OCI-LY1 (cell line): ENCODE measurements at regions not wholly inside any gene's neighbourhood (a gene's known extent, or its start where the extent isn't known, plus 50 kb on each side); places are given as distances from the start of the nearest gene placed in this dataset.
"Not testable (repeated sequence)": the region's sequence is repeated elsewhere in the genome, so short reads cannot be mapped to it uniquely, and the experiment has no call there.

Experiments used
- H2AFZ ChIP-seq: fragments of 200-600 bp; sonication (generic), shearing (Covaris generic); 2 replicates; pipeline ENCODE4 v1.6.0; 2014; ENCODE audit warnings: antibody characterized with exemption, mild to moderate bottlenecking, low read length
- H3F3A ChIP-seq: fragments of 200-600 bp; sonication (generic), shearing (Covaris generic); 2 replicates; pipeline ENCODE4 v1.6.0; 2014; ENCODE audit warnings: mild to moderate bottlenecking, antibody characterized with exemption, low read length, moderate library complexity; ENCODE audit not compliant: insufficient read depth
- H3K27ac ChIP-seq: fragments of 200-600 bp; sonication (generic); 2 replicates; pipeline ENCODE4 v1.5.1; 2014; ENCODE audit warnings: low read length, mixed run types, mild to moderate bottlenecking, low read depth; ENCODE audit not compliant: poor library complexity, severe bottlenecking
- H3K27me3 ChIP-seq: fragments of 200-600 bp; sonication (generic); 2 replicates; pipeline ENCODE4 v1.6.0; 2014; ENCODE audit warnings: antibody characterized with exemption, mild to moderate bottlenecking, low read length, moderate library complexity; ENCODE audit not compliant: insufficient read depth
- H3K36me3 ChIP-seq: fragments of 200-600 bp; sonication (generic); 2 replicates; pipeline ENCODE4 v1.6.1; 2014; ENCODE audit warnings: mild to moderate bottlenecking, antibody characterized with exemption, low read length, moderate library complexity, mixed read lengths; ENCODE audit not compliant: insufficient read depth
- H3K4me1 ChIP-seq: fragments of 200-600 bp; sonication (generic); 2 replicates; pipeline ENCODE4 v1.5.1; 2014; ENCODE audit warnings: mild to moderate bottlenecking, low read length, moderate library complexity; ENCODE audit not compliant: insufficient read depth, severe bottlenecking
- H3K4me2 ChIP-seq: fragments of 200-600 bp; sonication (generic), shearing (Covaris generic); 2 replicates; pipeline ENCODE4 v1.6.1; 2014; ENCODE audit warnings: low read length
- H3K4me3 ChIP-seq: fragments of 200-600 bp; sonication (generic); 2 replicates; pipeline ENCODE4 v1.5.1; 2014; ENCODE audit warnings: low read length, low read depth, mild to moderate bottlenecking, mixed read lengths; ENCODE audit not compliant: poor library complexity, severe bottlenecking
- H3K79me2 ChIP-seq: fragments of 200-600 bp; shearing (Covaris generic); 2 replicates; pipeline ENCODE4 v1.6.1; 2016; ENCODE audit warnings: mixed run types, low read length, mixed read lengths; ENCODE audit not compliant: insufficient read depth
- H3K9ac ChIP-seq: fragments of 200-600 bp; sonication (generic), shearing (Covaris generic); 2 replicates; pipeline ENCODE4 v1.6.1; 2014; ENCODE audit warnings: mild to moderate bottlenecking, low read length, mixed read lengths
- H3K9me2 ChIP-seq: fragments of 200-600 bp; sonication (generic), shearing (Covaris generic); 2 replicates; pipeline ENCODE4 v1.6.1; 2014; ENCODE audit warnings: low read depth, mild to moderate bottlenecking, low read length, mixed read lengths
- H3K9me3 ChIP-seq: fragments of 200-600 bp; shearing (Covaris generic); 2 replicates; pipeline ENCODE4 v1.6.1; 2014; ENCODE audit warnings: low read length, mixed read lengths
- H4K20me1 ChIP-seq: fragments of 200-600 bp; sonication (generic), shearing (Covaris generic); 2 replicates; pipeline ENCODE4 v1.6.0; 2016; ENCODE audit warnings: mild to moderate bottlenecking, low read length; ENCODE audit not compliant: insufficient read depth
- CTCF ChIP-seq: fragments of 200-600 bp; sonication (generic), shearing (Covaris generic); IDR thresholded peaks from 2 replicates; pipeline ENCODE4 v1.5.1; 2017; ENCODE audit warnings: mild to moderate bottlenecking, antibody characterized with exemption, low read length, moderate library complexity, mixed read lengths
- EZH2 ChIP-seq: fragments of 200-600 bp; sonication (generic), shearing (Covaris generic); IDR thresholded peaks from 2 replicates; pipeline ENCODE4 v1.8.0; 2017; ENCODE audit warnings: borderline replicate concordance, mixed run types, mild to moderate bottlenecking, antibody characterized with exemption, low read length, moderate library complexity, mixed read lengths

DNA sequence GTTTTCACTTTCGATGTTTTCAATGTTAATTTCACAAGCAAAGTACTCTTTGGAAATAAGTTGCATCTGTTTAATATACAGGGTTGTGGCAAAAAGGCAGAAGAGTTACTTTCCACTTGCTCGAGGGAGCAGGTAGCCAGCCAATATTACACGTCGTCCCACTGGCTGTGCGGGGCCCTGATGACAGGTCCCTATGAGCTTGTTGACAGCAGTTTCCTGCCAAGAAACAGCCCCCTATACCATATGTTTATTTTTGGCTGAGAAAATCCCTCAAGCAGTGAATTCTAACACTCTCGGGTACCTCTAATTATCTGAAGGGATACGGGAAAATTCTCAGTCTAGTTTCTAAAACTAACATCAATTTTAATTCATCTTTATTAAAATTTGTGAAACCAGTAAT lies 116.8 kb upstream of the SGO1 start:
- no peaks in the 10 kb centered on the region for H3F3A ChIP-seq

GRCh38 chr3:20288050-20288449 lies 102.0 kb upstream of the SGO1 start:
- Histone ChIP-seq H3K4me2 (no peak overlapping the region), H3K79me2 (no peaks in the 10 kb centered on the region), H3K27ac (no peak overlapping the region), H3K9me2 (no peaks in the 10 kb centered on the region), H3K9me3 (no peaks in the 10 kb centered on the region), H3K9ac (no peak overlapping the region), H3K27me3 (no peaks in the 10 kb centered on the region), H3K4me1 (no peaks in the 10 kb centered on the region), H3K4me3 (no peak overlapping the region), H3K36me3 (no peaks in the 10 kb centered on the region), H4K20me1 (no peaks in the 10 kb centered on the region), H3F3A (no peaks in the 10 kb centered on the region), H2AFZ (no peak overlapping the region)
- TF ChIP-seq EZH2 (no peak), CTCF (no peak)

More for the DNA sequence above, 116.8 kb upstream of the SGO1 start:
- no peak overlapping the region for H3K4me3 ChIP-seq
- no peak overlapping the region for H3K27ac ChIP-seq
- H3K9me3 ChIP-seq: no peaks in the 10 kb centered on the region
- H2AFZ ChIP-seq: no peak overlapping the region
- H4K20me1 ChIP-seq: no peaks in the 10 kb centered on the region
- TF ChIP-seq CTCF (no peak), EZH2 (no peak)
- H3K4me1 ChIP-seq: no peaks in the 10 kb centered on the region
- no peaks in the 10 kb centered on the region for H3K79me2 ChIP-seq
- no peaks in the 10 kb centered on the region for H3K27me3 ChIP-seq
- H3K9ac ChIP-seq: no peak overlapping the region
- H3K9me2 ChIP-seq: no peaks in the 10 kb centered on the region
- H3K4me2 ChIP-seq: no peak overlapping the region
- H3K36me3 ChIP-seq: no peaks in the 10 kb centered on the region

DNA sequence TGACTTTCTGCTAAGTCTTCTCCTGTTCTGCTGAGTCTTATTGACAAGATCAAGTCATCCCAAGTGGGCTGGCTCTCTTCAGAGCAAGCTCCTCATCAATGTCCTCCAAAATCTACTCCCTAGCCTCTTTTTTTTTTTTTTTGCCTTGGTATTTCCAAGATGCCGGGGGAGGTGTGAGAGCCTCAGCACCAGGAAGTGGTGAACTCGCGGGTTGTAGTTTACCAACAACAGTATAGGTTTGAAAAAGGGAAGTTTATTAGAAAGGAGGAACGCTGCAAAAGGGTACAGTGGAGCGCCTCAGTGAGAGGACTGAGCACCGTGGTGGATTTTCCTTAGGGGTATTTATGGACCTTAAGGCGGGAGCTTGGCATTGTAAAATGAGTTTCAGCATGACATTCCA lies 94.3 kb upstream of the SGO1 start:
- H3K4me3 ChIP-seq: no peak overlapping the region
- H3K79me2 ChIP-seq: no peaks in the 10 kb centered on the region
- H3K4me2 ChIP-seq: no peak overlapping the region
- H3K9me3 ChIP-seq: no peaks in the 10 kb centered on the region
- no peaks in the 10 kb centered on the region for H3K4me1 ChIP-seq
- no peak overlapping the region for H3K27ac ChIP-seq
- H3K9me2 ChIP-seq: no peaks in the 10 kb centered on the region
- no peak overlapping the region for H2AFZ ChIP-seq
- H3K27me3 ChIP-seq: no peaks in the 10 kb centered on the region
- TF ChIP-seq CTCF (no peak), EZH2 (no peak)
- no peaks in the 10 kb centered on the region for H3K36me3 ChIP-seq
- no peaks in the 10 kb centered on the region for H4K20me1 ChIP-seq
- no peaks in the 10 kb centered on the region for H3F3A ChIP-seq
- no peak overlapping the region for H3K9ac ChIP-seq

- H2AFZ ChIP-seq, H3F3A ChIP-seq, H3K4me3 ChIP-seq, H3K27ac ChIP-seq, H3K9ac ChIP-seq, H3K9me3 ChIP-seq, H3K9me2 ChIP-seq, H3K4me1 ChIP-seq, H3K36me3 ChIP-seq, H3K79me2 ChIP-seq, H3K27me3 ChIP-seq, H3K4me2 ChIP-seq, H4K20me1 ChIP-seq: not testable (repeated sequence)
These were observed 80.0 kb upstream of the SGO1 start for GRCh38 chr3:20265977-20266376.
